Stimulated activated CD8-positive, alpha-beta memory T cell treated with anti-CD3 and anti-CD28 coated beads, Interleukin-2, amount 100 ng/mL, for 1 hour (primary cell): ENCODE measurements at regions not wholly inside any gene's neighbourhood (a gene's known extent, or its start where the extent isn't known, plus 50 kb on each side); places are given as distances from the start of the nearest gene placed in this dataset.

Experiments
- DNase-seq, 2 donors: peaks; one replicate each; pipeline ENCODE4 v3.0.0-alpha.2; 2020; ENCODE audit warnings: low read depth in 2 of 2

DNA sequence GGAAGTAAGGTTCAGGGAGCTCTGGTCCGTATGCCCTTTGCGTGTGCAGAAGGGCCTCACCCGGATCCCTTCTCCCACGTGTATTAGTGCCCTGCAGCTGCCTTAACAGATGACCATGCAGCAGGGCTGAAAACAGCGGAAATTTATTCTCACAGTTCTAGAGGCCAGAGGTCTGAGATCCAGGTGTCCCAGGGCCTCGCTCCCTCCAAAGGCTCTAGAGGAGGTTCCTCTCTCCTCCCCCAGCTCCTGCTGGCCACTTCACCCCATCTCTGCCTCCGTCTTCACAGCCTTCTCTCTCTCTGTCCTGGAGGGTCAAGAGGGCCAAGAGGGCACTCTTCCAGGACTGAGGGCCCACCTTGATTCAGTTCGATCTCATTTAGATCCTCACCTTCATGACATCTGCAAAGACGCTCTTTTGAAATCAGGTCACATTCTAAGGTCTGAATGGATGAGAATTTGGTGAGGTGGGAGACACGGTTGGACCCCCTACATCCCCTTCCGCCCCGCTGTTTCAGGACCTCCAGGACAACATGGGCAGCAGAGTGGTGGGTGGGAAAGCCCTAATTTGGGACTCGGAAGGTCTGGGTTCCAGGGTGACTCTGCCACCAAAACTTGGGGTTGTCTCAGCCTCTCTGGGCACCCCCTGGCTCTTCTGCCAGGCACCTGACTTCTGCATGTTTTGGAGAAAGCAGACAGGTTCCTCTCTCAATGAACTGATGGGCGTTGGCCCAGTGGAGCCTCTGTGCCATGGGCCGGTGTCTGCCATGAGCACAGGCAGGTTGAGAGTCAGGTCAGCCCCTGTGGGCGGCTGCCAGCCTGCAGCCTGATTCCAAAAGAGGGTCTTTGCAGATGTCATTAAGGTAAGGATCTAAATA, 361.2 kb downstream of the SEC14L1 start:
- no peak for DNase-seq

DNA sequence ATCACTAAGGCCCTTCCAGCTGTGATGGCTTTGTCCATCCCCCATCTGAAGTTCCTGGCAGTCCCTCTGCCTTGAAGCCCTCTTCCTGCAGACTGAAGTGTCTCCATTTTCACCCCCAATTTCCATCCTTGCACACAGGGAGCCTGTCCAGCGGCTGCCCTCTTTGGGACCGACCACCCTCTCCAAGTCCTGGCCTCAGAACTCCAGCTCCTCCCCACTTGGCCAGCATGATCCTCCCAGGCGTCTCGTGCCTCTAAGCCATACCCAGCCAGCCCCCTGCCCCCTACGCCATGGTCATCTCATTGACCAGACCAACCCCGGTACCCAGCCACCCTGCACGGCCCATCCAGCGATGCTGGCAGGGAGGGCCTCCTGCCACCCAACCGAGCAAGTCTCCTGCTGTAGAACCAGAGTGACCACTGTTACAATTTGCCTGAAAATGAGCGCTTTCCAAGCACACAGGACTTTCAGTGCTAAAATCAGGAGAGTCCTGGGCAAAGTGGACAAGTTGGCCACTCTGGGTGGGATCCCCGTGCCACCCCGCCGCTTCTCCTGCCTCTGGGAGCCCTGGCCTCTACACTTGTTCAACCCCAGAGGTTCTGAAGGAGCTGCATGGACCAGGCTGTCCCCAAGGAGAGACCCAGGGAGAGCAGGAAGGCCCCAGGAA, 362.0 kb downstream of the SEC14L1 start:
- no peak for DNase-seq

DNA sequence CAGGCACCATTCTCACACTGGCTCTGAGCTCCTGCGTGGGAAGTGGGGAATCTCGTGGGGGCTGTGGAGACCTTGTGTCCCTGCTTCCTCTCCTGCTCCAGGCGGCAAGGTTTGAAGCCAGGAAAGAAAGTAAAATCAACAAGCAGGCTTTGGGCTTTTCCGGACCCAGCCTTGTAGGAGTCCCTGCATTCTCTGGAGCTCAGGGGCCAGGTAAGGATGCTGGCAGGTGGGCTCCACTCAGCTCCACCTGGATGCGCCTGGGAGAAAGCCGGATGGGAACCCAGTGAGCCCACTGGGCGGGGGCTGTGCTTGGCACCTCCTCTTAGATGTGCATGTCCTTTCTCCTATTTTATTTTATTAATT, 362.5 kb downstream of the SEC14L1 start:
- no peak for DNase-seq

DNA sequence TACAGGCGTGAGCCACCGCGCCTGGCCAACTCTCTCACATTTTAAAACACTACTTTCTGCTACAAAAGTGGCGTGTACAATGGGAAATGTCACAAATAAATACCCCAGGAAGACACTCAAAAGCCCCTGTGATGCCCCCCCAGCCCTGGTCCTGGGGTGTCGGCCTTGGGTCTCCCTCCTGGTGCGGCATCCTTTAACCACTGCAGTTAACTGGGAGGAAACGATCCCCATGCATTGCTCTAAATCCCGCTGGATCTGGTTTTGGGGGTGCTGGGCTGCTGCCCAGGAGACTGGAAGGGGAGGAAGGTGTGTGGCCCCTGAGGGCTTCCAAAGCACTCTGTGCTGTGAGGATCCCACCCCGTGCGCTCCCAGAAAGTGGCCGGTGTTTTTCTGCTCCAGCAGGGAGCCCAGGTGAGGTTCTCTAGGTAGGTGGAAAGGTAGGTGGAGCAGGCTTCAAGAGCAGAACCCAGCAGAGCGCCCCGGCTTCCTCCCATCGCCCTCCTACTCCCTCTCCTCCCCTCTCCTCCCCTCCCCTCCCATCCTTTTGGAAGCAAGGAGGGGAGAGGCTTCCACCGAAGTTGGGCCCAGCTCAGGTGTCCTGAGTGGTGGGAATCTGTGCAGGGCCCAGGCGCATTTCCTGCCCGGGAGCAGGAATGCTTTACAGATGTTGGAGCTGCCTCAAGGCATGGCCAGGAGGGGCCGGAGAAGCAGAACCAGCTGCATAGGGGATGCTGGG, 363.3 kb downstream of the SEC14L1 start:
- no peak for DNase-seq

DNA sequence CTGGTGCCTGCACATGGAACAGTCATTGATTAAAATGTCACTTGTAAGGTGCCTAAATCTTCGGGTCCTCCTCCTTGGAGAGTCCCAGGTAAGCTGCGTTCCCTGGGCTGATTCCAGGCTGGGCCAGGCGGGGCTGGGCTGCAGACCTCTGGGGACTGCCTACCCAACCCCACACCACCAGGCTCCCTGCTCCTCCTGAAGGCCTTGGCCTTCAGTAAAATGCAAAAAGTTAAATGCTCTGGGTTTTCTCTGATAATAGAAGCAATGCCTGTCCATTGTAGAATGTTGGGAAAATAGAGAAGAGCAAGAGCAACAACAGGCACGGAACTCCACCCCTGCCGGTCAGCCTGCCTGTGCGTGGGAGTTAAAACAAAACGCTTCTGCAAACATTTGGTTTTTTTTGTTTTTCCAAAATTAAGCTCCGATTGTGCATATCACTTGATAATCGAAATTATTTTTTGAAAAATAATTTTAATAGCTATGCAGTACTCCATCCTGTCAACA, 363.9 kb downstream of the SEC14L1 start:
- DNase-seq = no peak

DNA sequence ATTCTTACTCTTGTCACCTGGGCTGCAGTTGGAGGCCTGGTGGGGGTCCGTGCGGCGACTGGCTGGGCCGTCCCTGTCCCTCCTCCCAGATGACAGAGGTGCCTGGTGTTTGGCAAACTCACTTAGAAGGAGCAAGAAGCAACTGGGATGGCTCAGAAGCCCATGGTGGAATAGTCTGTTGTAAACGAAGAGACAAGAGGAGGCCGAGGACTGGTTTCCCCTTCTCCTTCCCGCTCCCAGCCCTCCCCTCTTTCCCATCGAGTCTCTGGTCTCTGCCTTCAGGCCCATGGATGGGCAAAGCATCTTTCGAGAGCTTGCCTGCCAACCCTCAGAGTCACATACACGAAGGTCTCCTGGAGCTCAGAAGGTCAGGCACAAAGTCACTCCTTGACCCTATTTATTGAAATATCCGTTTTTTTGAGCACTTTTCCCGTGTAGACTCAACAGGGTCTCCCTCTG, 364.4 kb downstream of the SEC14L1 start:
- no peak for DNase-seq

DNA sequence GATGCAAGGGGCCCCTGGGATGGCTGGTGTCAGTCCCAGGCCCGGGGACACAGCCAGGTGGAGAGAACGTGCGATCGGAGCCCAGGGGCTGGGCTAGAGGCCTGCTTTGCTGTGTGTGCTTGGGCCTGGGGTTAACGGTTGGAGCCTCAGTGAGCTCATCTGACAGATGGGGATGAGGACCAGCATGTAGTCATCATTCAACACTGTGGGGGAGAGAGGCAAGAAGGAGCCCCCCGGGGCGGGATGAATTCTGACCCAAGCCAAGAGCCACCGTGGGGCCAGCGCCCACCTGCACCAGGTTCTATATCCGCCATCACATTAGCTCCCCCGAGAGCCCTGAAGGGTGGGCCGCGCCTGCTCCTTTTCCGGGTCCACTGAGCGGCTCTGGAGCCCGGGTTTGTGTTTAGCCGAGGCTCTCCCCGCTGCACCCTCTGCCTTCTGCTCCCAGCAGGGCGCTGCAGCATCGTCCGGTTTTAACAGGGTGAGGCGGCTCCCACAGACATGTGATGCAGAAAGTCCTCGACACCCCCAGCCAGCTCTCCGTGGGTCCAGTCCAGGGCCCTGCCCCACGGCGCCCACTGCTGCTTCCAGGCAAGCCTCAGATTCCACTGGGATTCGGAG, 365.7 kb downstream of the SEC14L1 start:
- DNase-seq = no peak

DNA sequence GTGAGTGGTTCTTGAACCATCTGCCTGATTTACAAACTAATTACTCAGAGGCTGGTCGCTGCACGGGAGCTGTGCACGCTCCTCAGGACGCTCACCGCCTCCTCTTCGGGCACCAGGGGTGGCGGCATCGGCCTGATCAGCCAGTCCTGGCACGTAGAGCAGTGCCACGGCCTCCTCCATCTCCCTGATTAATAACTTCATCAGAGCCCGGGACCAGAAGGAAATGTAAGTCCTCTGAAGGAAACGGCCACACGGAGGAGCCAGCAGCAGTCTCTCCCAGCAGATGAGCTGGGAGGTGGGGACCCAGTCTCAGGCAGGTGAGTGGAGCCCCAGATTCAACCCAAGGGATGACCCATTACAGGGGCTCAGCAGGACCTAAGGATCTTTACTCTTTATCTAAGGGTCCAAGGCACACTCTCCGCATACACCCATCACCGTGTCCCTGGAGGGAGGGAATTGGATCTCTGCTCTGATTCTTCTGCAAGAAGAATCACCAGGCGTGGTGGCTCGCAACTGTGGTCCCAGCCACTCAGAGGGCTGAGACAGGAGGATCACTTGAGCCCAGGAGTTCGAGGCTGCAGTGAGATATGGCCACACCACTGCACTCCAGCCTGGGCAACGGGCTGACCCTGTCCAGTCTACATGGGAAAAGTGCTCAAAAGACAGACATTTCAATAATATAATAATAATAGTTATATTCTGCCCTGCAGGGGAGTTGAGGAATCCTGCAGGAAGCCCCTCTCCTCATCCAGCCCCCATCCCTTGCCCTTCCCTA, 366.5 kb downstream of the SEC14L1 start:
- DNase-seq = no peak

DNA sequence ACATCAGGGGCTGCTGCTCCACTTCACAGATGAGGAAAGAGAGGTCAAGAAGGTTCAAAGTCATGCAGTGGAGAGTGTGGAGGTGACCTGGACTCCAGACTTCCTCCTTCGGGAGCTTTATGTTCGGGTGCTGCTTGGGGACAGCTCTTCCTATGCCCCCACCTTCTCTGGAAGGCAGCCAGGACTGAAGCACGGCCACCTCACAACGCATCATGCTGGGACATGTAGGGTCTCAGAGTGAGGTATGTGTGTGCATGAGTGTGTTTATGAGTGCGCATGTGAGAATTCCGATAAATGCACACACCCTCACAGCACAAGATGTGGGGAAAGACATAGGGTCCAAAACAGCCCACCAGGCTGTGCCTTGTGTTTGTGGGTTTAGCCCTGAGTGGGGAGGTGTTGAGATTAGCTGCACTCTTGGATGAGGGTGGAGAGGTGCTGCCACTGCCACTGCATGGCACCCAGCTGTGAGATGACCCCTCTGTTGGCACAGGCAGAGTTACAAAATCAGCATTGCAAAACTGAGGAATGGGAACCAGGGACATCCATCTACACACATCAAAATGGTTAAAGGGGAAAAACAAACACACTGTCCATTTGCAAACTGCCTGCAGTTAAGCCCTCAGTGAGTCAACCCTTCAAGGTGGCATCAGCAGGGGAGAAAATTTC, 367.4 kb downstream of the SEC14L1 start:
- no peak for DNase-seq

DNA sequence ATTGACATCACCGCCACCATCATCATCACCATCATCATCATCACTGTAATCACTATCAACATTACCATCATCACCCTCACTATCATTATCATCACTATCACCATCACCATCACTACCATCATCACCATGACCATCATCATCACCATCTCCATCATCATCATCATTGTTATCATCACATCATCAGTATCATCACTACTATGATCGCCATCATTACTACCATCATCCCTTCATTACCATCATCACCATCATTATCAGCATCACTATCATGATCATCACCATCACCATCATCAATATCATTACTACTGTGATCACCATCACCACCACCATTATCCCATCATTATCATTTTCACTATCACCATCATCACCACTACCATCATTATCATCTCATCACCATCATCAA, 368.3 kb downstream of the SEC14L1 start:
- no peak for DNase-seq

DNA sequence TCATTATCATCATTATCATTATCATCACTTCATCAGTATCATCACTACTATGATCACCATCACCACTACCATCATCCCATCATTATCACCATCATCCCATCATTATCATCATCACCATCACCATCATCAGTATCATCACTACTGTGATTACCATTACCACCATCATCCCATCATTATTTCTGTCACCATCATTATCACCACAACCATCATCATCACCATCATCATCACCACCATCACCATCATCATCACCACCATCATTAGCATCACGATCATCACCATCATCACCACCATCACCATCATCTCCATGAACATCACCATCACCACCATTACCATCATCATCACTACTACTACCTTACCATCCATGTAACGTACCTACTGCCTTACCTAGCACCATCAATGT, 368.8 kb downstream of the SEC14L1 start:
- no peak for DNase-seq

DNA sequence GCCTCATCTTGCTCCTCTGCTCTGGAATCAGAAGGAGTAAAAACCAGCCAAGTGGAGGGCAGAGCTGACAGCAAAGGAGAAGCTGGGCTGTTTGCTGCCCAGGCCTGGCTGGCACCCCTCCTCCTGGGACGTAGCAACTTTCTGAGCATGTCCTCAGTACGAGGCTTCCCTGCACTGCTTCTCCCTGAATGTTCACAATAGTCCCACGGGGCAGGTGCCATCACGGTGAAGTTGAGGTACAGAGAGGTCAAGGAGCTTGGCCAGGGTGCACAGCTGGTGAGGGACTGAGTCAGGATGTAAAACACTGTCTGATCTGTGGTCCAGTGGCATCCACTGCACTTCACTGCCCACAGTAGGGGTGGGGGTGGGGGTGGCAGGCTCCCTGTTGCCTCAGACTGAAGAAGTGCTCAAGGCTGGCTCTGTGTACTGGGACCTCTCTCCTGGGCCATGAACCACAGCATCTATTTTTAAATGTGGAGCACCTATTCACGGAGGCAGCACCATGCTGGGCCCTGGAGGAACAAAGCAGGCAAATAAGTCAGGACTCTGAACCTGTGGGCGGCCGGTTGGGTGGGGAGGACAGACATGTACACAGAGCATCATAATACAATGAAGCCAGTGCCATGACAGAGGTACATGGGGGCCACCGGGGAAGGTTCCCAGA, 369.5 kb downstream of the SEC14L1 start:
- no peak for DNase-seq

DNA sequence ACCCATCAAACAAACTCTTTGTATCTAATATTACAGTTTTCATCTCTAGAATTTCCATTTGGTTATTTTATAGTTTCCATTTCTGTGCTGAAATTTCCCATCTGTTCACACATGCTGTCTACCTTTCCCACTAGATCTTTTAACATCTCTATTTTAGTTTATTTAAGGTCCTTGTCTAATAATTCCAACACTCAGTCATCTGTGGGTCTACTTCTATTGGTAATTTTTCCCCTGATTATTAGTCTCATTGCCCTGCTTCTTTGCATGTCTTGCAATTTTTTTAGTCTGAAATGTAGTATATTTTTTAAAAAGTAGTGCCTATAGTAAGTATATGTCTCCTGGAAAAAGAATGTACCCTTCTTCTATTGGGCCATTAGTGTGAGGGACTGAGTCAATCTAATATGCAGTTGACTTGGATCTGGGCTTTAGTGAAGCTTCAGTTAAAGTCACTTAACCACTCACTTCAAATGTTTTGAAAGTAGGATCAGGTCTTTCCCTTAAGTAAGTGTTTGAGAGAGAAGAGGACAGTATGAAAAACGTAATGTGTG, 370.8 kb downstream of the SEC14L1 start:
- DNase-seq = no peak

DNA sequence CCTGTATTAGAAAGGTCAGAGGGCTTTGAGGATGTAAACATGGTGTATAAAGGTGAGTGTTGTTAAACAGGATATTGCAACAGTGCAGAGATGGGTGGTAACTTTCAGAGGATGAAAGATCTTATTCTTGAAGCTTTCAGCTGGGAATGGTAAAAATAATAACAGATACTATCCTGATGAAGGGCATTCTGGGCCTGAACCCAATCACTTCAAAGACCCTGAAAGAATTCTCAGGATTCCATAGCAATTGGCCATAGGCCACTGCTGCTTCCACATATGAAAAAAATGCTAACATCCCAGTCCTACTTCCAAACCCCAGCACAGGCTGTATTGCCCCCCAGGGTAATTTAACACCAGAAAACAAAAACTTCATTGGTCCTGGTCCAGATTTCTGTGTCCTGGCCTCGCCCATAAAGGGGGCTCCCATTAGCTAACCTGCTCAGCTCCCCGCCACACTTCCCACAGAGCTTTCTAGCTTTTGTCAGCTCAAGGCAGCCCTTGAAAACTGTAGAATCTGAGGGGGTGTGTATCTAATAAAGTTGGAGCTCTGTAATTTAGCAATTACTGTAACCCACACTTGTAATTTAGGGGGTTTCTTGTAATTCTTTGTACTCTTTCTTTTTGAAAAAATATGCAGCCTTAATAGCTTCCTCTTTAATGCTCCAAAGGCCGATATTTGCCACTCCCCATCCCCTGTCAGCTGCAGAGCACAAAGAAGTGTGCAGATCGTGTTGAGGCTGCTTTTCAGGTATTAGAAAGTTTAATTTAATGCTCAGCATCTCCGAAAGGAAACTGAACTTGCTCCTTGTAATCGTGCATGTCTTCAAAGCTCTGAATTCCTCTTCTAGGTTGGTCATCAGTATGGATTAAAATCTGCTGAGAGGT, 371.5 kb downstream of the SEC14L1 start:
- DNase-seq = no peak

DNA sequence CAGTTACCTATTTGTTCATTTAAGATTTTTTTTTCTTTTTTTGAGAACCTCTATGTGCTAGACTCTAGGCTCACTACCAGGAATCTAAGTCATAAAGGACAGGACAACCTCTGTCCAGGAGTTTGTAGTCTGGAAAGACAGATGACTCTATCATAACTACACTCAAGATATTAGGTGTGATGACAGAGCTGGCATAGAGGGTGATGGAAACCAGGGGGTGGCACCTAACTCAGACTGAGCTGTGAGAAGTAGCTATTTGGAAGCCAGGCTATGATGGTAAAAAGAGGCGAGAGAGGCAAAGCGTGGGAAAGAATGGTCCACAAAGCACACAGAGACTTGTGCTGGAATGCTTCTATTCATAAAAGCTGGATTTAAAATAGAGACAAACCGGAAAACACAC, 372.3 kb downstream of the SEC14L1 start:
- no peak for DNase-seq

DNA sequence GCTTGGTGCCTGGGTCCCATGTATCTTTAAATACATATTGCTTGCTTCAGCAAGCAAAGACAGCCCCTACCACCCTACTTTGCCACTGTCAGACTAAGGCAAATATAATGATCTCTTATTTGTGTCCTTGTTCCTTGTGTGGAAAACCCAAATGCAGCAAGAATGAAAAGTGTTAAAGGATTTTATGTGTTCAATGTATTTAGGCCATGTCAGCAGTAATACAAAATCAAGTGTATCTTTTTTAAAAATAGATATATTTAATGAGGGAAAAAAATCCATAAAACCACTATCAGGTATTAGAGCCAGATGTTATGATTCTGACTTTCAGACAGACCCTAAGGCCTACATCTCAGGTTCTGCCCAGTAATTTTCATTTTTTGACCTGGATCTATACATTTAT, 374.5 kb downstream of the SEC14L1 start:
- no peak for DNase-seq

DNA sequence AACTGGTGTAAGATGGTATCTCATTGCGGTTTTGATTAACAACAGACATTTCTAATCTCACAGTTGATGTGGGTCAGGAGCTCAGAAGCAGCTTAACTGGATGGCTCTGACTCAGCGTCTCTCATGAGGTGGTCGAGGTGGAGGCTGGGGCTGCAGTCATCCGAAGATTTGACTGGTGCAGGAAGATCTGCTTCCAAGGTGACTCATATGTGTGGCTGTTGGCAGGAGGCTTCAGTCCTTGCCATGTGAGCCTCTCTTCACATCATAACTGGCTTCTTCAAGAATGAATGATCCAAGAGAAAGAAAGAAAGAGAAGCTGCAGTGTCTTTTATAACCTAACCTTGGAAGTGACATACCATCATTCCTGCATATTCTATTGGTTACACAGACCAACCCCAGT, 376.1 kb downstream of the SEC14L1 start:
- no peak for DNase-seq

DNA sequence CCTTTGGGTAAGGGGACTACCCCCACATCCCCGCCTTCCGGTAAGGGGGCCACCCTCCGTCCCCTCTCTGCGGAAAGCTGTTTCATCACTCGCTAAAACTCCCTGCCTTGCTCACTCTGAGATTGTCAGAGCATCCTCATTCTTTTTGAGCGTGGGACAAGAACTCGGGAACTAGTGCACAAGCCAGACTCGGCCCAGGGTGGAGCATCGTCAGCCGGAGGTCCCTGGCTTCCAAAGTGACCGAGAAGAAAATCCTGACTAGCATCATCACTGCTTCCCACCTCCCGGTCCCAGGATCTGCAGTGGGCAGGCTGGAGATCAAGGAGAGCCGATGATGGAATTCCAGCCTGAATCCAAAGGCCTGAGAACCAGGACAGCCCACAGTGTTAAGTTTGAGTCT, 380.3 kb downstream of the SEC14L1 start:
- DNase-seq = no peak

DNA sequence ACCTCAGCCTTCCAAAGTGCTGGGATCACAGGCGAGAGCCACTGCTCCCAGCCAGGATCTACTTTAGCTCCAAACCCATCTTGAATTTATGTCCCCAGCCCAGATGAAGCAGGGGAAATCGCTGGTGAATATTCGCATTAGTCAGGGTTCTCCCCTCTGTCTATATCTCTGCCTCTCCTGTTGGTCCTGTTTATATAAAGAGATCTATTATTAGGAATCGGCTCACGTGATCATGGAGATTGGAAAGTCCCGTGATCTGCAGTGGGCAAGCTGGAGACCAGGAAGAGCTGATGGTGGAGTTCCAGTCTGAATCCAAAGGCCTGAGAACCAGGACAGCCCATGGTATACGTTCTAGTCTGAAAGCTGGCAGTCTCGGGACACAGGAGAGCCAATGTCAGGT, 382.8 kb downstream of the SEC14L1 start:
- no peak for DNase-seq
